CD14-positive monocyte (primary cell): ENCODE measurements at regions not wholly inside any gene's neighbourhood (a gene's known extent, or its start where the extent isn't known, plus 50 kb on each side); places are given as distances from the start of the nearest gene placed in this dataset.

ENCODE experiments used
- DNase-seq, 3 donors: peaks; one replicate each; pipeline ENCODE4 v3.0.0-alpha.2; 2011 to 2022
- H2AFZ ChIP-seq: 2 replicates; pipeline ENCODE4 v1.6.0; 2012; ENCODE audit warnings: mild to moderate bottlenecking, low read depth, low read length, inconsistent platforms; ENCODE audit not compliant: insufficient read depth, poor library complexity, severe bottlenecking
- H3K27ac ChIP-seq, 2 donors: 1 replicate in 1 of 2; 2 replicates in 1 of 2; pipeline ENCODE4 v1.5.1; 2012 to 2013; ENCODE audit warnings: low read length in 2 of 2, control low read depth in 1 of 2, inconsistent platforms in 1 of 2, low read depth in 1 of 2, mild to moderate bottlenecking in 1 of 2
- H3K27me3 ChIP-seq, 2 donors: one replicate each; pipeline versions ENCODE4 v1.6.0 to v1.6.1; 2011 to 2013; ENCODE audit warnings: low read length in 2 of 2; ENCODE audit not compliant: control insufficient read depth in 2 of 2, insufficient read depth in 2 of 2
- H3K36me3 ChIP-seq, 2 donors: replicated peaks in 1 of 2; 1 replicate in 1 of 2; 2 replicates in 1 of 2; pipeline versions ENCODE4 v1.5.1 to v1.6.1; 2012 to 2013; ENCODE audit warnings: low read length in 2 of 2, control low read depth in 1 of 2, inconsistent platforms in 1 of 2, mild to moderate bottlenecking in 1 of 2; ENCODE audit not compliant: insufficient read depth in 2 of 2, control insufficient read depth in 1 of 2
- H3K4me1 ChIP-seq, 2 donors: 1 replicate in 1 of 2; 2 replicates in 1 of 2; pipeline versions ENCODE4 v1.5.1 to v1.6.1; 2012 to 2013; ENCODE audit warnings: low read length in 2 of 2, control low read depth in 1 of 2, inconsistent platforms in 1 of 2, mild to moderate bottlenecking in 1 of 2, moderate library complexity in 1 of 2; ENCODE audit not compliant: insufficient read depth in 2 of 2, control insufficient read depth in 1 of 2
- H3K4me2 ChIP-seq: replicated peaks from 2 replicates; pipeline ENCODE3; 2012; ENCODE audit warnings: low read length, moderate library complexity, mild to moderate bottlenecking; ENCODE audit not compliant: poor library complexity, severe bottlenecking; ENCODE audit errors: extremely low read depth
- H3K4me3 ChIP-seq, 3 experiments: fragments of 200-600 bp in 1 of 3; sonication (generic) in 1 of 3; replicated peaks in 1 of 3; 1 replicate in 2 of 3; 2 replicates in 1 of 3; pipeline ENCODE4 v1.5.1; 2011 to 2013; ENCODE audit warnings: low read length in 3 of 3, mild to moderate bottlenecking in 3 of 3, control low read depth in 2 of 3, low read depth in 2 of 3, inconsistent platforms in 1 of 3, moderate library complexity in 1 of 3
- H3K79me2 ChIP-seq: 2 replicates; pipeline ENCODE4 v1.6.0; 2012; ENCODE audit warnings: mild to moderate bottlenecking, control low read depth, inconsistent platforms, low read length, moderate library complexity; ENCODE audit not compliant: insufficient read depth
- H3K9ac ChIP-seq: 2 replicates; pipeline ENCODE4 v1.6.0; 2017; ENCODE audit warnings: low read length, mild to moderate bottlenecking; ENCODE audit not compliant: insufficient read depth, poor library complexity, severe bottlenecking
- H3K9me3 ChIP-seq, 2 donors: replicated peaks in 1 of 2; 1 replicate in 1 of 2; 2 replicates in 1 of 2; pipeline versions ENCODE4 v1.5.1 to v1.6.1; 2012 to 2013; ENCODE audit warnings: low read length in 2 of 2, control low read depth in 1 of 2; ENCODE audit not compliant: control insufficient read depth in 1 of 2, insufficient read depth in 1 of 2
- H4K20me1 ChIP-seq: 2 replicates; pipeline ENCODE4 v1.6.0; 2012; ENCODE audit warnings: mild to moderate bottlenecking, low read length, control low read depth, moderate library complexity; ENCODE audit not compliant: insufficient read depth
- H3K27ac Mint-ChIP-seq, 7 donors: one replicate each; pipeline ENCODE4 v1.8.0; 2020; ENCODE audit warnings: mild to moderate bottlenecking in 7 of 7, mixed read lengths in 7 of 7, moderate library complexity in 6 of 7, inconsistent platforms in 2 of 7
- H3K27me3 Mint-ChIP-seq, 3 donors: one replicate each; pipeline ENCODE4 v1.8.0; 2021 to 2022; ENCODE audit warnings: low read depth in 3 of 3, mild to moderate bottlenecking in 3 of 3, mixed read lengths in 3 of 3, moderate library complexity in 3 of 3, inconsistent platforms in 1 of 3
- H3K36me3 Mint-ChIP-seq, 2 donors: one replicate each; pipeline ENCODE4 v1.8.0; 2020; ENCODE audit warnings: mixed read lengths in 2 of 2, inconsistent platforms in 1 of 2, mild to moderate bottlenecking in 1 of 2
- H3K4me1 Mint-ChIP-seq: one replicate; pipeline ENCODE4 v1.8.0; 2020; ENCODE audit warnings: mild to moderate bottlenecking, mixed read lengths
- H3K4me3 Mint-ChIP-seq, 2 donors: one replicate each; pipeline ENCODE4 v1.8.0; 2020; ENCODE audit warnings: mild to moderate bottlenecking in 2 of 2, mixed read lengths in 2 of 2, moderate library complexity in 1 of 2
- H3K9me3 Mint-ChIP-seq, 7 donors: one replicate each; pipeline ENCODE4 v1.8.0; 2020 to 2022; ENCODE audit warnings: mixed read lengths in 7 of 7, mild to moderate bottlenecking in 6 of 7, moderate library complexity in 6 of 7, inconsistent platforms in 2 of 7
- WGBS: methylation state at CpG from one replicate; pipeline ENCODE4 v1.1.5; 2013; ENCODE audit warnings: missing lambda C conversion rate; ENCODE audit not compliant: insufficient coverage; 5-methylcytosine and 5-hydroxymethylcytosine counted together
- intact Hi-C, 2 donors: fragments of 100-400 bp; cut with micrococcal nuclease; formaldehyde crosslinking; loops; one replicate each; pipeline versions ENCODE4 v1.15.0 to v1.15.1; 2023
- TF ChIP-seq, protein P1 (sequence below): fragments of 200-600 bp; IDR thresholded peaks from one replicate; pipeline ENCODE4 v1.8.0; 2022; ENCODE audit warnings: antibody characterized with exemption, mild to moderate bottlenecking

- no peak overlapping the region for H3K4me3 ChIP-seq
- H3K9me3 Mint-ChIP-seq = peaks cover 0 to 2% (median 0%) of the 10 kb centered on the region in 7 donors
- peaks cover 0 to 1% (median 0%) of the 10 kb centered on the region in 3 donors for H3K27me3 Mint-ChIP-seq
- no peaks in the 10 kb centered on the region for H3K36me3 ChIP-seq
- no peaks in the 10 kb centered on the region for H3K4me1 ChIP-seq
- H3K27ac Mint-ChIP-seq = no peak overlapping the region
- TF ChIP-seq, protein P1, sequence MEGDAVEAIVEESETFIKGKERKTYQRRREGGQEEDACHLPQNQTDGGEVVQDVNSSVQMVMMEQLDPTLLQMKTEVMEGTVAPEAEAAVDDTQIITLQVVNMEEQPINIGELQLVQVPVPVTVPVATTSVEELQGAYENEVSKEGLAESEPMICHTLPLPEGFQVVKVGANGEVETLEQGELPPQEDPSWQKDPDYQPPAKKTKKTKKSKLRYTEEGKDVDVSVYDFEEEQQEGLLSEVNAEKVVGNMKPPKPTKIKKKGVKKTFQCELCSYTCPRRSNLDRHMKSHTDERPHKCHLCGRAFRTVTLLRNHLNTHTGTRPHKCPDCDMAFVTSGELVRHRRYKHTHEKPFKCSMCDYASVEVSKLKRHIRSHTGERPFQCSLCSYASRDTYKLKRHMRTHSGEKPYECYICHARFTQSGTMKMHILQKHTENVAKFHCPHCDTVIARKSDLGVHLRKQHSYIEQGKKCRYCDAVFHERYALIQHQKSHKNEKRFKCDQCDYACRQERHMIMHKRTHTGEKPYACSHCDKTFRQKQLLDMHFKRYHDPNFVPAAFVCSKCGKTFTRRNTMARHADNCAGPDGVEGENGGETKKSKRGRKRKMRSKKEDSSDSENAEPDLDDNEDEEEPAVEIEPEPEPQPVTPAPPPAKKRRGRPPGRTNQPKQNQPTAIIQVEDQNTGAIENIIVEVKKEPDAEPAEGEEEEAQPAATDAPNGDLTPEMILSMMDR = no peak
- DNase-seq = no peak
- H3K4me1 Mint-ChIP-seq = no peaks in the 10 kb centered on the region
- no peak overlapping the region for H3K27ac ChIP-seq
- no peaks in the 10 kb centered on the region for H3K9me3 ChIP-seq
- H3K4me3 Mint-ChIP-seq = no peak overlapping the region
- H3K79me2 ChIP-seq = no peaks in the 10 kb centered on the region
- intact Hi-C loops = no loop called here
- H3K36me3 Mint-ChIP-seq = no peaks in the 10 kb centered on the region
- no peaks in the 10 kb centered on the region for H3K27me3 ChIP-seq
- WGBS = 19% methylated on average over 3 of the region's 3 CpGs
- no peak overlapping the region for H3K9ac ChIP-seq
- no peaks in the 10 kb centered on the region for H4K20me1 ChIP-seq
- H3K4me2 ChIP-seq = no peak overlapping the region
- H2AFZ ChIP-seq = no peak overlapping the region
Observed at GRCh38 chr12:77133566-77133965, 68.2 kb upstream of the E2F7 start.

- Mint-ChIP-seq H3K27ac (no peak overlapping the region), H3K4me3 (no peak overlapping the region), H3K27me3 (no peaks in the 10 kb centered on the region), H3K9me3 (peaks cover 0 to 3% (median 0%) of the 10 kb centered on the region in 7 donors), H3K36me3 (no peaks in the 10 kb centered on the region), H3K4me1 (no peaks in the 10 kb centered on the region)
- TF ChIP-seq, protein P1 = no peak
- Histone ChIP-seq H3K4me3 (no peak overlapping the region), H3K27me3 (no peaks in the 10 kb centered on the region), H3K4me2 (no peak overlapping the region), H3K9me3 (no peaks in the 10 kb centered on the region), H3K79me2 (no peaks in the 10 kb centered on the region), H3K4me1 (no peaks in the 10 kb centered on the region), H3K27ac (no peak overlapping the region), H3K9ac (no peak overlapping the region), H2AFZ (no peak overlapping the region), H4K20me1 (no peaks in the 10 kb centered on the region), H3K36me3 (no peaks in the 10 kb centered on the region)
- WGBS = no CpG with 5 or more reads among the region's 2 CpGs
- intact Hi-C loops = no loop called here
- no peak for DNase-seq
Observed at GRCh38 chr12:77131977-77132490, 66.7 kb upstream of the E2F7 start.
